ENCODE measurements at regions not wholly inside any gene's neighbourhood (a gene's known extent, or its start where the extent isn't known, plus 50 kb on each side); places are given as distances from the start of the nearest gene placed in this dataset.
"Not testable (repeated sequence)": the region's sequence is repeated elsewhere in the genome, so short reads cannot be mapped to it uniquely, and the experiment has no call there.

- intact Hi-C loops (cut with DNase I): loop anchor here in 1 of 2 donors (5.0 kb wide), 1 partner anchor 330 kb away; no protein-coding TSS in a partner anchor
- not testable (repeated sequence) for DNase-seq (ENCODE audit: low spot score)
Observed at GRCh38 chr1:95167503-95167902, 50.3 kb downstream of the TLCD4 start.

GRCh38 chr1:95168028-95168427 is 50.9 kb downstream of the TLCD4 start:
- intact Hi-C loops (cut with DNase I): loop anchor here in 1 of 2 donors (5.0 kb wide), 1 partner anchor 329 kb away; no protein-coding TSS in a partner anchor
- no peak for DNase-seq (ENCODE audit: low spot score)

- intact Hi-C loops (cut with DNase I): loop anchor here in 1 of 2 donors (5.0 kb wide), 1 partner anchor 328 kb away; no protein-coding TSS in a partner anchor
Observed at GRCh38 chr1:95168761-95169351, 51.7 kb downstream of the TLCD4 start.

GRCh38 chr1:95169548-95169947 is 52.4 kb downstream of the TLCD4 start:
- intact Hi-C loops (cut with DNase I): loop anchor here in 1 of 2 donors (5.0 kb wide), 1 partner anchor 328 kb away; no protein-coding TSS in a partner anchor

More at GRCh38 chr1:95168761-95169351, 51.7 kb downstream of the TLCD4 start:
- DNase-seq (ENCODE audit: low spot score): no peak

GRCh38 chr1:95171270-95172245 is 54.4 kb downstream of the TLCD4 start:
- DNase-seq (ENCODE audit: low spot score): no peak
- intact Hi-C loops (cut with DNase I): no loop called here

More at GRCh38 chr1:95169548-95169947, 52.4 kb downstream of the TLCD4 start:
- DNase-seq (ENCODE audit: low spot score): no peak

- intact Hi-C loops (cut with DNase I): no loop called here
- no peak for DNase-seq (ENCODE audit: low spot score)
Observed at GRCh38 chr1:95176861-95177260, 57.1 kb upstream of the RWDD3 start.

GRCh38 chr1:95179205-95179986 is 54.6 kb upstream of the RWDD3 start:
- DNase-seq (ENCODE audit: low spot score): no peak
- intact Hi-C loops (cut with DNase I): no loop called here

GRCh38 chr1:95180371-95180770 is 53.6 kb upstream of the RWDD3 start:
- DNase-seq (ENCODE audit: low spot score): no peak
- intact Hi-C loops (cut with DNase I): no loop called here

- no peak for DNase-seq (ENCODE audit: low spot score)
- intact Hi-C loops (cut with DNase I): no loop called here
Observed at GRCh38 chr1:95181096-95181495, 52.9 kb upstream of the RWDD3 start.

- intact Hi-C loops (cut with DNase I): no loop called here
- no peak for DNase-seq (ENCODE audit: low spot score)
Observed at GRCh38 chr1:95183952-95184351, 50.1 kb upstream of the RWDD3 start.

Measured in posterior vena cava (tissue), 2 donors.